HUES48 (cell line): ENCODE measurements at regions not wholly inside any gene's neighbourhood (a gene's known extent, or its start where the extent isn't known, plus 50 kb on each side); places are given as distances from the start of the nearest gene placed in this dataset.

ENCODE experiments used
- H3K27ac ChIP-seq: one replicate; pipeline ENCODE4 v1.7.0; 2013; ENCODE audit warnings: low read depth, low read length, inconsistent platforms
- H3K27me3 ChIP-seq: 2 replicates; pipeline ENCODE4 v1.6.1; 2013; ENCODE audit warnings: mild to moderate bottlenecking, low read length; ENCODE audit not compliant: control insufficient read depth, insufficient read depth
- H3K36me3 ChIP-seq: 2 replicates; pipeline ENCODE4 v1.6.1; 2013; ENCODE audit warnings: low read length; ENCODE audit not compliant: control insufficient read depth, insufficient read depth
- H3K4me1 ChIP-seq: 2 replicates; pipeline ENCODE4 v1.6.1; 2013; ENCODE audit warnings: mild to moderate bottlenecking, low read length; ENCODE audit not compliant: control insufficient read depth, insufficient read depth
- H3K4me3 ChIP-seq: 2 replicates; pipeline ENCODE4 v1.5.1; 2013; ENCODE audit warnings: mild to moderate bottlenecking, low read depth, low read length
- H3K9ac ChIP-seq: 2 replicates; pipeline ENCODE4 v1.6.1; 2013; ENCODE audit warnings: mild to moderate bottlenecking, low read depth, low read length, moderate library complexity
- H3K9me3 ChIP-seq: 2 replicates; pipeline ENCODE4 v1.6.1; 2013; ENCODE audit warnings: low read length; ENCODE audit not compliant: control insufficient read depth, insufficient read depth

GRCh38 chr13:86714495-86714894 is 915.3 kb upstream of the SLITRK6 start:
- Histone ChIP-seq H3K36me3 (no peaks in the 10 kb centered on the region), H3K4me3 (no peak overlapping the region), H3K27me3 (no peaks in the 10 kb centered on the region), H3K9me3 (no peaks in the 10 kb centered on the region), H3K9ac (no peak overlapping the region), H3K27ac (no peak overlapping the region), H3K4me1 (no peaks in the 10 kb centered on the region)

GRCh38 chr13:86725105-86725504 is 925.9 kb upstream of the SLITRK6 start:
- no peaks in the 10 kb centered on the region for H3K9me3 ChIP-seq
- H3K27ac ChIP-seq, result no peak overlapping the region
- no peaks in the 10 kb centered on the region for H3K4me1 ChIP-seq
- no peaks in the 10 kb centered on the region for H3K27me3 ChIP-seq
- H3K9ac ChIP-seq, result no peak overlapping the region
- no peaks in the 10 kb centered on the region for H3K36me3 ChIP-seq
- no peak overlapping the region for H3K4me3 ChIP-seq

GRCh38 chr13:86729206-86729605 is 930.0 kb upstream of the SLITRK6 start:
- Histone ChIP-seq H3K27me3 (no peaks in the 10 kb centered on the region), H3K4me3 (no peak overlapping the region), H3K27ac (no peak overlapping the region), H3K9me3 (no peaks in the 10 kb centered on the region), H3K9ac (no peak overlapping the region), H3K4me1 (no peaks in the 10 kb centered on the region), H3K36me3 (no peaks in the 10 kb centered on the region)

- no peak overlapping the region for H3K4me3 ChIP-seq
- no peaks in the 10 kb centered on the region for H3K9me3 ChIP-seq
- no peaks in the 10 kb centered on the region for H3K4me1 ChIP-seq
- no peak overlapping the region for H3K27ac ChIP-seq
- no peaks in the 10 kb centered on the region for H3K36me3 ChIP-seq
- no peaks in the 10 kb centered on the region for H3K27me3 ChIP-seq
- H3K9ac ChIP-seq, result no peak overlapping the region
These were observed 932.8 kb upstream of the SLITRK6 start for GRCh38 chr13:86731987-86732386.

GRCh38 chr13:86737334-86737932 is 933.7 kb upstream of the SLITRK5 start:
- no peaks in the 10 kb centered on the region; the same call in 1 of the 2 replicates for H3K9me3 ChIP-seq
- no peaks in the 10 kb centered on the region for H3K27me3 ChIP-seq
- H3K4me1 ChIP-seq, result no peaks in the 10 kb centered on the region
- no peak overlapping the region for H3K27ac ChIP-seq
- H3K4me3 ChIP-seq, result no peak overlapping the region
- no peaks in the 10 kb centered on the region for H3K36me3 ChIP-seq
- H3K9ac ChIP-seq, result no peak overlapping the region

- no peaks in the 10 kb centered on the region for H3K4me1 ChIP-seq
- H3K27me3 ChIP-seq, result no peaks in the 10 kb centered on the region
- H3K36me3 ChIP-seq, result no peaks in the 10 kb centered on the region
- H3K4me3 ChIP-seq, result no peak overlapping the region
- no peak overlapping the region for H3K27ac ChIP-seq
- no peak overlapping the region for H3K9ac ChIP-seq
- H3K9me3 ChIP-seq, result no peaks in the 10 kb centered on the region; the same call in 1 of the 2 replicates
These were observed 929.3 kb upstream of the SLITRK5 start for GRCh38 chr13:86741762-86742285.

- H3K9me3 ChIP-seq, result no peaks in the 10 kb centered on the region; the same call in 1 of the 2 replicates
- H3K4me3 ChIP-seq, result no peak overlapping the region
- H3K27me3 ChIP-seq, result no peaks in the 10 kb centered on the region
- no peaks in the 10 kb centered on the region for H3K36me3 ChIP-seq
- no peak overlapping the region for H3K9ac ChIP-seq
- no peak overlapping the region for H3K27ac ChIP-seq
- H3K4me1 ChIP-seq, result no peaks in the 10 kb centered on the region
These were observed 913.8 kb upstream of the SLITRK5 start for GRCh38 chr13:86757236-86757978.

- no peaks in the 10 kb centered on the region for H3K27me3 ChIP-seq
- no peak overlapping the region for H3K4me3 ChIP-seq
- no peak overlapping the region for H3K27ac ChIP-seq
- H3K9me3 ChIP-seq, result no peaks in the 10 kb centered on the region; the same call in 1 of the 2 replicates
- no peak overlapping the region for H3K9ac ChIP-seq
- no peaks in the 10 kb centered on the region for H3K36me3 ChIP-seq
- no peaks in the 10 kb centered on the region for H3K4me1 ChIP-seq
These were observed 913.1 kb upstream of the SLITRK5 start for GRCh38 chr13:86758116-86758515.

GRCh38 chr13:86760620-86761019 is 910.6 kb upstream of the SLITRK5 start:
- H3K36me3 ChIP-seq, result no peaks in the 10 kb centered on the region
- H3K27ac ChIP-seq, result no peak overlapping the region
- no peak overlapping the region for H3K4me3 ChIP-seq
- no peaks in the 10 kb centered on the region; the same call in 1 of the 2 replicates for H3K9me3 ChIP-seq
- H3K9ac ChIP-seq, result no peak overlapping the region
- H3K4me1 ChIP-seq, result no peaks in the 10 kb centered on the region
- H3K27me3 ChIP-seq, result no peaks in the 10 kb centered on the region

GRCh38 chr13:86765462-86765861 is 905.7 kb upstream of the SLITRK5 start:
- H3K4me3 ChIP-seq, result no peak overlapping the region
- H3K9ac ChIP-seq, result no peak overlapping the region
- H3K27ac ChIP-seq, result no peak overlapping the region
- H3K27me3 ChIP-seq, result no peaks in the 10 kb centered on the region
- H3K9me3 ChIP-seq, result no peaks in the 10 kb centered on the region; the same call in 1 of the 2 replicates
- no peaks in the 10 kb centered on the region for H3K36me3 ChIP-seq
- H3K4me1 ChIP-seq, result no peaks in the 10 kb centered on the region

- Histone ChIP-seq H3K36me3 (no peaks in the 10 kb centered on the region), H3K4me1 (peaks cover 5% of the 10 kb centered on the region; the same call in 1 of the 2 replicates), H3K9ac (no peak overlapping the region), H3K27ac (no peak overlapping the region), H3K9me3 (peaks cover 13% of the 10 kb centered on the region), H3K4me3 (no peak overlapping the region), H3K27me3 (no peaks in the 10 kb centered on the region)
These were observed 882.6 kb upstream of the SLITRK5 start for GRCh38 chr13:86788616-86789015.
